Hepatocyte (in vitro differentiated cells): ENCODE measurements at regions not wholly inside any gene's neighbourhood (a gene's known extent, or its start where the extent isn't known, plus 50 kb on each side); places are given as distances from the start of the nearest gene placed in this dataset.
"Not testable (repeated sequence)": the region's sequence is repeated elsewhere in the genome, so short reads cannot be mapped to it uniquely, and the experiment has no call there.

Experiments
- DNase-seq: peaks from one replicate; pipeline ENCODE4 v3.0.0-alpha.2; 2016; ENCODE audit warnings: low spot score
- H2AFZ ChIP-seq: fragments of 200-600 bp; sonication (generic); 2 replicates; pipeline ENCODE4 v1.6.0; 2016; ENCODE audit warnings: antibody characterized with exemption, mild to moderate bottlenecking
- H3K27ac ChIP-seq: fragments of 200-600 bp; sonication (generic); 2 replicates; pipeline ENCODE4 v1.5.1; 2016; ENCODE audit warnings: mild to moderate bottlenecking
- H3K27me3 ChIP-seq: fragments of 200-600 bp; sonication (generic); 2 replicates; pipeline ENCODE4 v1.6.1; 2016
- H3K36me3 ChIP-seq: fragments of 200-600 bp; sonication (generic); replicated peaks from 2 replicates; pipeline ENCODE4 v1.5.1; 2016; ENCODE audit warnings: low read depth; ENCODE audit not compliant: insufficient read depth
- H3K4me1 ChIP-seq: fragments of 200-600 bp; sonication (generic); 2 replicates; pipeline ENCODE4 v1.5.1; 2016; ENCODE audit warnings: mild to moderate bottlenecking, moderate library complexity; ENCODE audit not compliant: insufficient read depth
- H3K4me2 ChIP-seq: fragments of 200-600 bp; sonication (generic); 2 replicates; pipeline ENCODE4 v1.6.0; 2016
- H3K4me3 ChIP-seq: fragments of 200-600 bp; sonication (generic); 2 replicates; pipeline ENCODE4 v1.5.1; 2016; ENCODE audit warnings: mild to moderate bottlenecking
- H3K79me2 ChIP-seq: fragments of 200-600 bp; sonication (generic); 2 replicates; pipeline ENCODE4 v1.6.0; 2017; ENCODE audit warnings: mild to moderate bottlenecking
- H3K9me2 ChIP-seq: fragments of 200-600 bp; sonication (generic); replicated peaks from 2 replicates; pipeline ENCODE4 v1.6.0; 2017; ENCODE audit warnings: mild to moderate bottlenecking; ENCODE audit not compliant: insufficient read depth
- H3K9me3 ChIP-seq: fragments of 200-600 bp; sonication (generic); 2 replicates; pipeline ENCODE4 v1.5.1; 2016; ENCODE audit warnings: low read depth, mild to moderate bottlenecking
- H4K20me1 ChIP-seq: fragments of 200-600 bp; sonication (generic); 2 replicates; pipeline ENCODE4 v1.6.0; 2016; ENCODE audit warnings: mild to moderate bottlenecking; ENCODE audit not compliant: insufficient read depth, poor library complexity, severe bottlenecking
- EZH2 ChIP-seq: fragments of 200-600 bp; sonication (generic); IDR thresholded peaks from 2 replicates; pipeline ENCODE4 v1.6.1; 2016; ENCODE audit warnings: antibody characterized with exemption, mild to moderate bottlenecking, borderline replicate concordance
- EZH2phosphoT487 ChIP-seq: fragments of 200-600 bp; sonication (generic); IDR thresholded peaks from one replicate; pipeline ENCODE4 v1.6.1; 2018; ENCODE audit warnings: antibody characterized with exemption, mild to moderate bottlenecking, low read depth, moderate library complexity; ENCODE audit not compliant: unreplicated experiment, severe bottlenecking
- WGBS: methylation state at CpG from one replicate; pipeline ENCODE4 v1.1.6; 2016; ENCODE audit warnings: low lambda C conversion rate; ENCODE audit errors: missing lambda C conversion rate; 5-methylcytosine and 5-hydroxymethylcytosine counted together
- TF ChIP-seq, protein P1 (sequence below): fragments of 200-600 bp; sonication (generic); IDR thresholded peaks from 2 replicates; pipeline ENCODE4 v1.5.1; 2016; ENCODE audit warnings: antibody characterized with exemption, mild to moderate bottlenecking; ENCODE audit not compliant: poor library complexity

GRCh38 chr9:32161720-32162119, 222.7 kb upstream of the ACO1 start:
- no peak overlapping the region for H3K4me3 ChIP-seq
- no peaks in the 10 kb centered on the region for H3K27me3 ChIP-seq
- TF ChIP-seq EZH2phosphoT487 (no peak), EZH2 (no peak)
- TF ChIP-seq, protein P1, sequence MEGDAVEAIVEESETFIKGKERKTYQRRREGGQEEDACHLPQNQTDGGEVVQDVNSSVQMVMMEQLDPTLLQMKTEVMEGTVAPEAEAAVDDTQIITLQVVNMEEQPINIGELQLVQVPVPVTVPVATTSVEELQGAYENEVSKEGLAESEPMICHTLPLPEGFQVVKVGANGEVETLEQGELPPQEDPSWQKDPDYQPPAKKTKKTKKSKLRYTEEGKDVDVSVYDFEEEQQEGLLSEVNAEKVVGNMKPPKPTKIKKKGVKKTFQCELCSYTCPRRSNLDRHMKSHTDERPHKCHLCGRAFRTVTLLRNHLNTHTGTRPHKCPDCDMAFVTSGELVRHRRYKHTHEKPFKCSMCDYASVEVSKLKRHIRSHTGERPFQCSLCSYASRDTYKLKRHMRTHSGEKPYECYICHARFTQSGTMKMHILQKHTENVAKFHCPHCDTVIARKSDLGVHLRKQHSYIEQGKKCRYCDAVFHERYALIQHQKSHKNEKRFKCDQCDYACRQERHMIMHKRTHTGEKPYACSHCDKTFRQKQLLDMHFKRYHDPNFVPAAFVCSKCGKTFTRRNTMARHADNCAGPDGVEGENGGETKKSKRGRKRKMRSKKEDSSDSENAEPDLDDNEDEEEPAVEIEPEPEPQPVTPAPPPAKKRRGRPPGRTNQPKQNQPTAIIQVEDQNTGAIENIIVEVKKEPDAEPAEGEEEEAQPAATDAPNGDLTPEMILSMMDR = no peak
- H3K9me3 ChIP-seq = no peaks in the 10 kb centered on the region
- no peaks in the 10 kb centered on the region for H3K36me3 ChIP-seq
- no peaks in the 10 kb centered on the region for H3K4me1 ChIP-seq
- H3K79me2 ChIP-seq = no peaks in the 10 kb centered on the region
- 70% methylated on average over 2 of the region's 2 CpGs for WGBS
- no peaks in the 10 kb centered on the region for H4K20me1 ChIP-seq
- H3K9me2 ChIP-seq = no peaks in the 10 kb centered on the region
- DNase-seq = no peak
- no peak overlapping the region for H3K27ac ChIP-seq
- no peak overlapping the region for H3K4me2 ChIP-seq
- no peak overlapping the region for H2AFZ ChIP-seq

- H3K27me3 ChIP-seq, H4K20me1 ChIP-seq, H3K9me2 ChIP-seq, H3K4me1 ChIP-seq, H3K4me2 ChIP-seq, H3K9me3 ChIP-seq, H3K79me2 ChIP-seq, H3K4me3 ChIP-seq, DNase-seq, H2AFZ ChIP-seq, H3K36me3 ChIP-seq, H3K27ac ChIP-seq: not testable (repeated sequence)
- 91% methylated on average over 8 of the region's 8 CpGs for WGBS
Observed at GRCh38 chr9:32166316-32166715, 218.1 kb upstream of the ACO1 start.

- Histone ChIP-seq H3K4me3 (no peak overlapping the region), H2AFZ (no peak overlapping the region), H3K79me2 (no peaks in the 10 kb centered on the region), H3K9me2 (no peaks in the 10 kb centered on the region), H3K36me3 (no peaks in the 10 kb centered on the region), H3K4me2 (no peak overlapping the region), H3K9me3 (no peaks in the 10 kb centered on the region), H3K27ac (no peak overlapping the region), H3K4me1 (no peaks in the 10 kb centered on the region), H3K27me3 (no peaks in the 10 kb centered on the region), H4K20me1 (no peaks in the 10 kb centered on the region)
- no peak for DNase-seq
- WGBS = 41% methylated on average over 3 of the region's 3 CpGs
- TF ChIP-seq EZH2phosphoT487 (no peak), EZH2 (no peak)
- TF ChIP-seq, protein P1 = no peak
Observed at GRCh38 chr9:32171339-32171738, 213.1 kb upstream of the ACO1 start.

- Histone ChIP-seq H3K36me3 (no peaks in the 10 kb centered on the region), H3K9me3 (no peaks in the 10 kb centered on the region), H3K27ac (no peak overlapping the region), H3K9me2 (no peaks in the 10 kb centered on the region), H3K79me2 (no peaks in the 10 kb centered on the region), H3K27me3 (no peaks in the 10 kb centered on the region), H4K20me1 (no peaks in the 10 kb centered on the region), H3K4me1 (no peaks in the 10 kb centered on the region), H2AFZ (no peak overlapping the region), H3K4me2 (no peak overlapping the region), H3K4me3 (no peak overlapping the region)
- TF ChIP-seq EZH2phosphoT487 = no peak
- DNase-seq = no peak
Observed at GRCh38 chr9:32172256-32172655, 212.2 kb upstream of the ACO1 start.

DNA sequence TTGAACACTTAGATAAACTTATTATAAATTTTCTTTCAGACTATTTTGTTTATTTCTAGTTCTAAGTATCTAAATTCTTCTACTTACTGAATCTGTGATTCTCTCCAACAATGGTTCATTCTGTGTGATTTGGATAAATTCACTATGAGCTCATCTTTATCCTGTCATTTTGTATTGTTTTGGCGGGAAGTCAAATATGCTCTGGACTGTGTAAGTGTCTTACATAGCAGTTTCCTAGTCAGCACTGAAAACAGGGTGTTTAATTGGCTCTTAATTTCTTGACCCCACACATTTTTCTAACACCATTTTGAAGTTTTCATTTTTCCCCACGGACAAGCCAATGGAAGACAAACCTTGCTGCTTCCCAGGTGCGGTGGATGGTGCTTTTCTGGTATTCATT, 207.0 kb upstream of the ACO1 start:
- Histone ChIP-seq H2AFZ (no peak overlapping the region), H3K79me2 (no peaks in the 10 kb centered on the region), H3K4me2 (no peak overlapping the region), H4K20me1 (no peaks in the 10 kb centered on the region), H3K36me3 (no peaks in the 10 kb centered on the region), H3K27me3 (no peaks in the 10 kb centered on the region), H3K27ac (no peak overlapping the region), H3K4me1 (no peaks in the 10 kb centered on the region), H3K4me3 (no peak overlapping the region), H3K9me3 (no peaks in the 10 kb centered on the region), H3K9me2 (no peaks in the 10 kb centered on the region)
- no peak for DNase-seq
- TF ChIP-seq EZH2phosphoT487 (no peak), EZH2 (no peak)
- TF ChIP-seq, protein P1 = no peak
- WGBS = 87% methylated on average over 3 of the region's 3 CpGs
